T-cell (primary cell): ENCODE measurements at regions not wholly inside any gene's neighbourhood (a gene's known extent, or its start where the extent isn't known, plus 50 kb on each side); places are given as distances from the start of the nearest gene placed in this dataset.

Source experiments
- ATAC-seq, 4 experiments: fragments of 200-7000 bp in 3 of 4; fragments of 150-1000 bp in 1 of 4; cut with Tn5 transposase; replicated peaks in 1 of 4; 1 replicate in 3 of 4; 2 replicates in 1 of 4; pipeline ENCODE4 v1.10.0; 2021; ENCODE audit warnings: moderate library complexity in 3 of 4, mild to moderate bottlenecking in 2 of 4, moderate number of reproducible peaks in 1 of 4
- CTCF ChIA-PET, 2 donors: fragments of 300-600 bp; sonication (Branson Sonifier 250); formaldehyde crosslinking; loops; one replicate each; lab custom pipeline; 2022; ENCODE audit warnings: antibody characterized with exemption in 2 of 2; lab: Charles Lee
- POLR2A ChIA-PET, 2 donors: fragments of 300-600 bp; sonication (Branson Sonifier 250); formaldehyde crosslinking; loops; one replicate each; lab custom pipeline; 2022; ENCODE audit warnings: antibody characterized with exemption in 2 of 2; lab: Charles Lee
- DNase-seq, 35 experiments: peaks; one replicate each; pipeline versions ENCODE4 v3.0.0 to v3.0.0-alpha.2; 2013 to 2023
- H3K27ac ChIP-seq: one replicate; pipeline ENCODE4 v1.5.1; 2013; ENCODE audit warnings: low read length
- H3K27me3 ChIP-seq, 2 experiments: replicated peaks in 1 of 2; 1 replicate in 1 of 2; 2 replicates in 1 of 2; pipeline versions ENCODE4 v1.6.1 to v1.7.0; 2013; ENCODE audit warnings: low read length in 1 of 2, mixed read lengths in 1 of 2; ENCODE audit not compliant: control insufficient read depth in 2 of 2, insufficient read depth in 2 of 2; ENCODE audit errors: extremely low read depth in 1 of 2
- H3K36me3 ChIP-seq, 2 donors: 1 replicate in 1 of 2; 2 replicates in 1 of 2; pipeline versions ENCODE4 v1.6.1 to v1.7.0; 2013; ENCODE audit warnings: low read length in 1 of 2; ENCODE audit not compliant: control insufficient read depth in 2 of 2, insufficient read depth in 1 of 2; ENCODE audit errors: extremely low read depth in 1 of 2
- H3K4me1 ChIP-seq, 2 experiments: 1 replicate in 1 of 2; 2 replicates in 1 of 2; pipeline versions ENCODE4 v1.6.1 to v1.7.0; 2013; ENCODE audit warnings: low read length in 2 of 2, mixed read lengths in 1 of 2; ENCODE audit not compliant: insufficient read depth in 2 of 2, control insufficient read depth in 1 of 2; ENCODE audit errors: extremely low read depth in 1 of 2
- H3K4me3 ChIP-seq, 2 donors: 1 replicate in 1 of 2; 2 replicates in 1 of 2; pipeline versions ENCODE4 v1.5.1 to v1.7.0; 2013; ENCODE audit warnings: mild to moderate bottlenecking in 2 of 2, low read length in 1 of 2, moderate library complexity in 1 of 2; ENCODE audit not compliant: control insufficient read depth in 1 of 2; ENCODE audit errors: extremely low read depth in 1 of 2
- H3K9me3 ChIP-seq: 2 replicates; pipeline ENCODE4 v1.7.0; 2013
- H3K27ac Mint-ChIP-seq, 2 donors: one replicate each; pipeline ENCODE4 v1.8.0; 2020 to 2021; ENCODE audit warnings: mild to moderate bottlenecking in 2 of 2, mixed read lengths in 2 of 2
- H3K27me3 Mint-ChIP-seq, 2 donors: one replicate each; pipeline ENCODE4 v1.8.0; 2021 to 2022; ENCODE audit warnings: mixed read lengths in 2 of 2
- H3K36me3 Mint-ChIP-seq: one replicate; pipeline ENCODE4 v1.8.0; 2021; ENCODE audit warnings: mixed read lengths
- H3K4me1 Mint-ChIP-seq, 3 donors: one replicate each; pipeline ENCODE4 v1.8.0; 2020 to 2022; ENCODE audit warnings: mixed read lengths in 3 of 3, mild to moderate bottlenecking in 1 of 3
- H3K4me3 Mint-ChIP-seq, 3 donors: one replicate each; pipeline ENCODE4 v1.8.0; 2020 to 2022; ENCODE audit warnings: mild to moderate bottlenecking in 3 of 3, mixed read lengths in 3 of 3, moderate library complexity in 3 of 3
- H3K9me3 Mint-ChIP-seq, 3 donors: one replicate each; pipeline ENCODE4 v1.8.0; 2020 to 2022; ENCODE audit warnings: mixed read lengths in 3 of 3
- WGBS: methylation state at CpG from one replicate; pipeline ENCODE4 v1.1.5; 2013; ENCODE audit warnings: missing lambda C conversion rate; ENCODE audit not compliant: insufficient coverage; 5-methylcytosine and 5-hydroxymethylcytosine counted together

DNA sequence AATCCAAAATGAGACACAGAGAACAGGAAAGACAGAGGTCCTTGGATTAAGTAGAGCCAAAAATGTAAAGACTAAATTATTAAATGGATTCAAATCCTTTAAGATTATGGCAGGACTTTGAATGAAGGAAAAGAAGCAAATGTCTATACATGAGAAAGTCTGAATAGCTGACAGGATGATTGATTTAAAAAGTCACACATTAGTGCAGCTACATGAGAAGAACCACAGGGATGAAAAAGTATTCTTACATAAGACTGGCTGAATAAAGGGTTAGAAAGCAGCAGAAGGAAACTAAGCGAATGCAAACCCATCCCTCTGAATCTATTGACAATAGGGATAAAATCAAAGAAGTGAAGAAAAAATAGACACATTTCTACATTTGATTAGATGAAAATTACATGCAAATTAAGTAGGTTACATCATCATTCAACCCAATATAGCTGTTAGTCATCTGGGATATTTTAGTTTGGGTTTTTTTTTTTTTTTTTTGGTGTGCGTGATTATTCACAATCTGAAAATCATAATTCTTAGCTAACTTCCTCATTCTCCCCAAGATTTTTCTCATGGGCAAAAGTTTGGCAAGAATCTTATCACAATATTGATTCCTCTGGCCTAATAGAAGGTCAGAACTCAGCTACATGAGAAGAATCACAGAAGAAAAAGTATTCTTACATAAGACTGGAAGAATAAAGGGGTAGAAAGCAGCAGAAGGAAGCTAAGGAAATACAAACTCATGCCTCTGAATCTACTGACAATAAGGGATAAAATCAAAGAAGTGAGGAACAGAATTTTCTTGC is 845.4 kb downstream of the HACE1 start:
- no peak overlapping the region for H3K4me3 ChIP-seq
- H3K9me3 Mint-ChIP-seq, result peaks cover 0 to 11% (median 0%) of the 10 kb centered on the region in 3 donors

DNA sequence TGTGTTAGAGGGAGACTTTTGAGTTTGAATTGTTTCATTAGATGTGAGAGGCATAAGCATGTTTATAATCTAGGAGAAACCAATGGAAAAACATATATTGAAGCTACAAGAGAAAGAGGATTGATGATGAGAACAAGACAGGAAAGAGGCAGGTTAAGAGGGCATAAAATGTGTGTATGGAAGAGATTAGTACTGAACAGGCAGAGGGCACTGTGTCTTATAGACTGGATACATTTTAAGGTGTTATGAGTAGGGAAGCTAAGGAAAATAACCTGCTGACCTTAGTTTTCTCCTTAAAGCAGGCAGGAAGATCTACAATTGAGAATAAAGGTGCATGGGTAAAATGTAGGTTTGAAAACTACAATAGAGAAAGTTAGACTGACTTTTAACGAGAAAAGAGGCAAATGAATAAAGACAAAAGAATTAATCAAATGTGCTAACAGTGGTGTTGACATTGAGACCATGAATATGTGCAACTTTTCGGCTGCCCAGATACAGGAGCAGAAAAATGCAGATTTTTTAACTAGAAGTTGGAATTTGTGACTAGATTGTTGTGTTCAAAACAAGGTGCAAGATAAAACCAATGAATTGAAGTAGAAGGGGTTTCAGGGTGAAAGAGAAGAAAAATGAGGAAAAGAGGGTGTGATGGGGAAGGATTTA is 846.3 kb downstream of the HACE1 start:
- Histone ChIP-seq H3K27me3 (peaks cover 0 to 2% of the 10 kb centered on the region in 2 experiments), H3K27ac (no peak overlapping the region), H3K9me3 (no peaks in the 10 kb centered on the region), H3K36me3 (no peaks in the 10 kb centered on the region), H3K4me1 (no peaks in the 10 kb centered on the region), H3K4me3 (no peak overlapping the region)
- Mint-ChIP-seq H3K27ac (no peak overlapping the region), H3K9me3 (peaks cover 0 to 11% (median 0%) of the 10 kb centered on the region in 3 donors), H3K4me3 (no peak overlapping the region), H3K27me3 (no peaks in the 10 kb centered on the region), H3K36me3 (no peaks in the 10 kb centered on the region), H3K4me1 (no peaks in the 10 kb centered on the region)
- ChIA-PET POLR2A (interaction anchor here in 1 of 2 donors (0.6 kb wide), 1 partner anchor 194 kb away, joined by 3 read pairs; no protein-coding TSS in a partner anchor), CTCF (no interaction called here)
- DNase-seq (no peak), ATAC-seq (no peak)
- WGBS, result 44% methylated on average over 2 of the region's 2 CpGs

More for the DNA sequence above, 845.4 kb downstream of the HACE1 start:
- Histone ChIP-seq H3K9me3 (no peaks in the 10 kb centered on the region), H3K27me3 (peaks cover 0 to 2% of the 10 kb centered on the region in 2 experiments), H3K27ac (no peak overlapping the region), H3K4me1 (no peaks in the 10 kb centered on the region), H3K36me3 (no peaks in the 10 kb centered on the region)
- no peak overlapping the region for H3K4me3 Mint-ChIP-seq
- ChIA-PET POLR2A (interaction anchor here in 1 of 2 donors (0.6 kb wide), 1 partner anchor 17 kb away, joined by 10 read pairs; no protein-coding TSS in a partner anchor), CTCF (no interaction called here)
- no peaks in the 10 kb centered on the region for H3K36me3 Mint-ChIP-seq
- ATAC-seq (no peak), DNase-seq (no peak)
- no peak overlapping the region for H3K27ac Mint-ChIP-seq
- no CpG with 5 or more reads among the region's 2 CpGs for WGBS
- no peaks in the 10 kb centered on the region for H3K27me3 Mint-ChIP-seq
- no peaks in the 10 kb centered on the region for H3K4me1 Mint-ChIP-seq

GRCh38 chr6:104010897-104011296 is 848.8 kb downstream of the HACE1 start:
- Histone ChIP-seq H3K4me3 (no peak overlapping the region), H3K27me3 (no peaks in the 10 kb centered on the region), H3K36me3 (no peaks in the 10 kb centered on the region), H3K27ac (no peak overlapping the region), H3K4me1 (no peaks in the 10 kb centered on the region), H3K9me3 (no peaks in the 10 kb centered on the region)
- Mint-ChIP-seq H3K9me3 (peaks cover 0 to 8% (median 0%) of the 10 kb centered on the region in 3 donors), H3K36me3 (no peaks in the 10 kb centered on the region), H3K4me1 (no peaks in the 10 kb centered on the region), H3K27me3 (no peaks in the 10 kb centered on the region), H3K4me3 (no peak overlapping the region), H3K27ac (no peak overlapping the region)
- ATAC-seq (no peak), DNase-seq (no peak)
- ChIA-PET CTCF (interaction anchor here in 1 of 2 donors (0.5 kb wide), 1 partner anchor 308 kb away, joined by 4 read pairs; no protein-coding TSS in a partner anchor), POLR2A (no interaction called here)

GRCh38 chr6:104003803-104004516 is 855.8 kb downstream of the HACE1 start:
- Mint-ChIP-seq H3K9me3 (no peaks in the 10 kb centered on the region), H3K36me3 (no peaks in the 10 kb centered on the region), H3K27ac (no peak overlapping the region), H3K4me3 (no peak overlapping the region), H3K27me3 (no peaks in the 10 kb centered on the region), H3K4me1 (no peaks in the 10 kb centered on the region)
- Histone ChIP-seq H3K4me3 (no peak overlapping the region), H3K4me1 (no peaks in the 10 kb centered on the region), H3K9me3 (no peaks in the 10 kb centered on the region), H3K36me3 (no peaks in the 10 kb centered on the region), H3K27me3 (no peaks in the 10 kb centered on the region), H3K27ac (no peak overlapping the region)
- CTCF ChIA-PET, result no interaction called here
- WGBS, result no CpG with 5 or more reads among the region's 3 CpGs
- POLR2A ChIA-PET, result no interaction called here
- ATAC-seq (no peak), DNase-seq (no peak)

DNA sequence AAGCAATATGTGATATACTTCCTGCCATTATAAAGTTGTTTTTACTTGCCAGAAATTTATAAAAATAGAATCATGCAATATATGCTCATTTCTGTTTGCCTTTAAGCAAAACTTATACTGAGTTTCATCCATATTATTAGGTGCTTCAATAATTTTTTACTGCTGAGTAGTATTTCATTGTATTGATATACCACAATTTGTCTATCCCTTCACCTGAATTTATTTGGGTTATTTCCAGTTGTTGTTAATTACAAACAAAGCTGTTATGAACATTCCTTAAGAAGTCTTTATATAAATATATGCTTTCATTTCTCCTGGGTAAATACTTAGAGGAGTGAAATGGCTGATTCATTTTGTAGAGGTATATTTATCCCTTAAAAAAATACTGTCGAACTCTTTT is 864.1 kb downstream of the HACE1 start:
- no peak overlapping the region for H3K27ac Mint-ChIP-seq
- H3K4me1 ChIP-seq, result no peaks in the 10 kb centered on the region
- WGBS, result no CpG with 5 or more reads among the region's 1 CpG
- H3K9me3 Mint-ChIP-seq, result peaks cover 2 to 4% (median 3%) of the 10 kb centered on the region in 3 donors
- no peaks in the 10 kb centered on the region for H3K27me3 Mint-ChIP-seq
- no peaks in the 10 kb centered on the region for H3K36me3 Mint-ChIP-seq
- no peaks in the 10 kb centered on the region for H3K9me3 ChIP-seq
- no peak for DNase-seq
- ChIA-PET CTCF (no interaction called here), POLR2A (no interaction called here)
- no peak overlapping the region for H3K27ac ChIP-seq
- no peak overlapping the region for H3K4me3 Mint-ChIP-seq
- H3K4me1 Mint-ChIP-seq, result no peaks in the 10 kb centered on the region
- no peaks in the 10 kb centered on the region for H3K27me3 ChIP-seq
- H3K4me3 ChIP-seq, result no peak overlapping the region
- no peaks in the 10 kb centered on the region for H3K36me3 ChIP-seq
- ATAC-seq, result no peak

GRCh38 chr6:103983860-103984259 is 875.9 kb downstream of the HACE1 start:
- Mint-ChIP-seq H3K36me3 (no peaks in the 10 kb centered on the region), H3K27ac (no peak overlapping the region), H3K27me3 (no peaks in the 10 kb centered on the region), H3K4me1 (no peaks in the 10 kb centered on the region), H3K9me3 (peaks cover under 1 to 7% (median 2%) of the 10 kb centered on the region in 3 donors), H3K4me3 (no peak overlapping the region)
- 100% methylated on average over 5 of the region's 6 CpGs for WGBS
- Histone ChIP-seq H3K4me3 (no peak overlapping the region), H3K4me1 (no peaks in the 10 kb centered on the region), H3K27me3 (no peaks in the 10 kb centered on the region), H3K27ac (no peak overlapping the region), H3K9me3 (no peaks in the 10 kb centered on the region), H3K36me3 (no peaks in the 10 kb centered on the region)
- ATAC-seq, result no peak
- CTCF ChIA-PET, result no interaction called here
- no peak for DNase-seq
- POLR2A ChIA-PET, result no interaction called here
